GM04503 (cell line): ENCODE measurements at regions not wholly inside any gene's neighbourhood (a gene's known extent, or its start where the extent isn't known, plus 50 kb on each side); places are given as distances from the start of the nearest gene placed in this dataset.

Experiments used
- DNase-seq: peaks from one replicate; pipeline ENCODE4 v3.0.0-alpha.2; 2012; ENCODE audit warnings: low read depth

DNA sequence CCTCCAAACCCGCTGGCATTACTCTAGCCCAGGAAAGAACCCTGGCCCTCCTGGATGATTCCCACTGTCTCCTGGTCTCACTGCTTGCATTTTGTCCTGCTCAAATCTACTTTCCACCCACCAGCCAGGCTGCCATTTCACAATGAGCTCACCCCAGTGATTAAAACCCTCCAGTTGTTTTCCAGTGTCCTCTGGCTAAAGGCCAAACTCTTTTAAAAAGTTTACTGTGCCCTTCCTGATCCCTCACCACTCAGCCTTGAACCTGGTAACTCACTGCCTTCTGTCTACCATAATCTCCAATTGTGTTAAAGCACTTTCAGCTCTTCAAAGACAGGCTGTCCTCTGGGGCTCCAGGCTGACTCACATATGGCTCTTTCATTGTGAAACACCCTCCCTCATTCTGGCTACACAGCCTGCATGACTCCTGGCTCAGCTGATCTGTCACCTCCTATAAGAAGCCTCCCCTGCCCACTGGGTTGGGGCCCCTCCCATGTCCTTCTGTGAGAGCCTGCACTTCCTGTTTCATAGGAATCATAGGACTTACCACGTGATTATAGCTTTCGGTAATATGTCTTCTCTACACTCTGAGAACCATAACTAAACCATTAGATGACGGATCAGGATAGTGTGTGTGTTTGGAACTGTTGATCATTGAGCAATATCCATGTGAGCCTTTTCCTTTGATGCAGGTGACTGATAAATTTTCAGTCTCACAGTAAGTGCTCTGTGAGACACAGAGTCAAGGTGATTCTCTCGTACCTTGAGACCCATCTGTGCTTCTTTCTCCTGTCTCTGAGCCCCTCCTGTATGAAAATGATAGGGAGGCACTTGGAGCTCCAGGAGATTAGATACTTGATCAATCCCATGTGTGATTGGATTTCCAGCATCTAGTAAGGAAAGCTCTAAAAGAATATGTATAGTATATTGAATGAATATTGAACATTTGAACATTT lies 590.8 kb upstream of the ID2 start:
- peak; percentile 80 for DNase-seq

DNA sequence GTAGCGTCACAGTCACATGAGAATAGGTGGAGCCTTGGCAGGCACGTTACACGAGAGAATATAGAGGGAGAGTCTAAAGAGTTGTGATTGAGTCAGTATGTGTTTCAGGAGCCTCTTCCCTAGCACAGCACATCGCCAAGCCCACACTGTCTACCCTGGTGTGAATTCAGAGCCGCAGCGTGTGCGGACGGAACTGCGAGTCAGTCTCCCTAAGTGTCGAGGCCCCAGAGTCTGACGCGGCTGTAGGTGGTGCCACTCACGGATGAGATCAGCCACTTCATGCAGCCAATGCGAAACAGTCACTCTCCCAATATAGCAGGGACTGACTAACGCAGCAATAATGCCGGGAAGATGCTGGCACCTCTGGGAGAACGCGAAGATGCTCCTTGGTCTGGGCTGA lies 587.3 kb upstream of the ID2 start:
- no peak for DNase-seq

DNA sequence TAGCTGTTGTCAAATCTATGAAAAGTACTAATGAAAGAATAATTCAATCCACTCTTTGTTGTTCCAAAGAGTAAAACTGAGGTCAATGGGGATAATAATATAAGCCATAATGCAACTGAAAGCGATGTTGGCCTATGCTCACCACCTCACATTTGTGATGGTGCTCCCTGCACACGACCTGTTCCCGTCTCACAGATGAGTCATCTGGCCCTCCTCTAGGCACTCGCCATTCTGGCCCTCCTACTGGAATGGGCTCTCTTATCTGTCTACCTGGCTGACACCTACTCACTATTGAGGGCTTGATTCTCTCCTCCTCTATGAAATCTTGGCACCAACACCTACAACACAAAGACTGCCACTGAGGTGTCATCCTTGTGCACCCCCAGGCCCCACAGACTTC lies 585.9 kb upstream of the ID2 start:
- no peak for DNase-seq

DNA sequence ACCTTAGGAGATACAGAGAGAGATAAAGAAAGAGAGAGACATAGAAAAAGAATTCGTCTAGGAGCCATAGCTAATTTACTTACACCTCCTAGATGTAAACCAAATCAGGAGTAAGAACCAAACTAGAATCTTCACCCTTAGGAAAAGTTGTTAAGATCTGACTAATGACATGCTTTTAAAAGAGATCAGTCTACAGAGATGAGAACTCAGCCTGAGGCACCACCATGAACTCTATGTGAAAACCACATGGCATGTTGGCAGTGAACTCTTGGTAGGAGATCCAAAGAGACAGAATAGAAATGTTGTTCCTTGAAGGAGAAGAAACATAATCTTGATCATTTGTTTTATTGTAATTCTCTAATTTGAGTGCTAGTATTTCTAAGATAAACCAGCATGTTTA lies 585.4 kb upstream of the ID2 start:
- DNase-seq, result no peak

DNA sequence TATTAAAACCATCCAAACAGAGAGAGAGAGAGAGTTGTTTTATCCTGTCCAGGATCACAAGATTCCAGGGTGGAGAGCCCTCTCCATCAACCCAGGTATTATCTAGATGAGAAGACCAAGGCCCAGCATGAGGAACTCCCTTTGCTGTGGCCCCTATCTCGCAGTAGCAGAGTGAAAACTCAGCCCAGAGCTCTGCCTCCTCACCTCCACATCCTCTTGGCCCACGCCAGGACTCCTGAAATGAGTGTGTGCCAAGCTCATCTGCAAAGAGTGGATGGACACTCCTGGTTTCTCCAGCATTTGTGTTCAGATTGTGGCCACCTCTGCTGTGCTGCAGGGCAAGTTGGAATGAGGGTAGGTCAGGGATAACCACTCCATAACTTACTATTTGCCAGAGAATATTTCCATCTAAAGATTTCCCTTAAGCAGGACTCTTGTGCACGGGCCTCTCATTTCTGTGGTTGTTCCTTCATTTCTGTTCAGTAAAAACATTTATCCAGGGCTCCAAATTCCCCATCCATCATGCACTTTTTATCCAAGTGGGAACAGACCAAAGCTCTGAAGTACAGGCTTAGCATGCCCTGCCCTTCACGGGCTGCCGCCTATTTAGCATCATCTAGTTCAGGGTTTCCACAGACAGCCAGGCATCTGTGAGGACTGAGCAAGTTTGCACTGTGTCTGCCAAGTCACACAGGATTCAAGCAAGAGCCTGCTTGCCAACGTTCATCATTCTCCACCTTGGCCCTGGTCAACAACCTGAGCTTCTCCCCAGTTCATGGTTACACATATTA lies 583.2 kb upstream of the ID2 start:
- no peak for DNase-seq

DNA sequence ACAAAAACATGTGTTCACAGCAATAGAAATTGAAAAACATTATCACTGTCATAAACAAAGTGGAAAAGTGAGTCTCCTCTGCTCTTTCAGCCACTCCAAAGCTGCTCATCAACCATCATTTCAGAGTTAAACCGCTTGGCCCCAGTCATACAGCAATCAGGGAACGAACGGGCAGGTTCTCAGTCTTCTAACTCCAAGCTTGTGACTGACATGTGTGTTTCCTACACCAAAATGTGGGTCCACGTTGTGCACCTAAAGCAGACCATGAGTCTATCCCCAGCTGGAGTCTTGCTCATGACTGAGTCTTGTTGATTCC lies 582.6 kb upstream of the ID2 start:
- no peak for DNase-seq

DNA sequence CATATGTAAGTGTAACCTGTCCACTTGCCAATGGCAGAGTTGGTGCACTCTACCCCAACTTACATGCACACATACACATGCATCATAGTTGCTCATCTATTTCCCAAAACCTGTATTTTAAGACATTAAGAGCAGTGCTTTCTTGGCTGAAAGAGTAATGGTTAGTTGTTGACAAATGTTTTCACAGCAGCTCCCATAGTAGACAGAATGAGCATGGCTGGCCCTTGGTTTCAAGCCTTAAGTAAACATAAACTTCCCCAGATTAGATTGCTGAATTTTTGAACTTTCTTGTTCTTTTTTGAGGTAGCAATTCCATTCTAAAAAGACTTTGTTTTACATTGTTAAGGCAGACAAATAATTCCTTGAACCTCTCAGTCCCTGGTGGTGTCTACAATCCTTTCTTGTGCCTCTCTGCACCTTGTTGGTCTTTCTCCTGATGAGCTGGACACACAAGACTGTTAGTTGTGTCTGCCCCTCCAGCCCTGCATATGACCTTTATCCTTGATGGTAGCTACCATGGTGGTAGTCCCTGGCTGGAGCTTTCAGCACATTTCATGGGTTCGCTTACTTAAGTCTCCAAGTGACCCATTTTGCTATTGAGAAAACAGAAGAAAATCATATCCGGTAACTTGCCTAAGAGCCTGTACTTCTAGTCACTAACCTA lies 580.1 kb upstream of the ID2 start:
- DNase-seq, result no peak

DNA sequence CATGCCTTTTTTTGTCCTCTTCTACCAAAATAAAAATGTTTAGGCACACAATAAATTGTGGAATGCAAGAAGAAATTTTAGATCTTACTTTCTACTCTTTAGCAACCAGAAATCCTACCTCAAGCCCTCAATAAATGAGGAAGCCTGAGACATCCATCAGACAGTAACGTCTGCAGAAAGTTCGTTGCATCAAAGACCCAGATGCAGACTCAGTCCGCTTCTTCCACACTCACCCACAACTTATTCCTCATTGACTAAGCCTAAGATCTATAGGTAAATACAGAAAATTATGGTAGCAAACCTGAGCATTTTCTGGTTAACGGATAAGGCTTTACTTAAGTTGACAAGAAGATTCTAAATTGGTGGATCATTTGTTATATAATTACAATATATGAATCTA lies 579.4 kb upstream of the ID2 start:
- DNase-seq, result no peak

DNA sequence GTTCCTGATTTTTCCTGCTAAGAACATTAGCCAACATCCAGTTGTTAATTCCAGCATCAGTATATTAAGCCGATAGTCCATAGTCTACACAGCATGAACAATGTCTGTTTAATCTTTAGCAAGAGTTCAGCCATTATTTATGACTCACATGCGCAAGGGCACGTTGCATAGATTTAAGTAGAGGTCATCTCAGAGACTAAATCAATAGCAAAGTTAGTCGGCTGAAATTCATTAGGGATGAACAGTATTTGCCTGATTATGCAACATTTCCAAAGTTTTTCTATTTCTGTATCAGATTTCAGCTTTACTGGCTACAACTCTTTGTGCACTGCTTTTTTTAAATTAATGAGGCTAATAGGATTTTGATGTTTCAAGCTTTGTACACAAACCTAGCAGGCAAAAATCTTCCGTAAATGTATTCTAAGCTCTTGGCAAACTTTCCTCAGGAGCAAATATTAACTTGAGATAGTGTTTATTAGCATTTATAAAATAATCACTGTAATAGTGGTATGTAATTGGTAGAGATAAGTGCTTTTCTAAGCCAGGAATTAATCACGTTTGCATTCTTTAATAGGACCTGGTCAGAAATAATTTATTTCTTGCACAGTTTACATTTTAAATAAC lies 578.7 kb upstream of the ID2 start:
- DNase-seq, result no peak

DNA sequence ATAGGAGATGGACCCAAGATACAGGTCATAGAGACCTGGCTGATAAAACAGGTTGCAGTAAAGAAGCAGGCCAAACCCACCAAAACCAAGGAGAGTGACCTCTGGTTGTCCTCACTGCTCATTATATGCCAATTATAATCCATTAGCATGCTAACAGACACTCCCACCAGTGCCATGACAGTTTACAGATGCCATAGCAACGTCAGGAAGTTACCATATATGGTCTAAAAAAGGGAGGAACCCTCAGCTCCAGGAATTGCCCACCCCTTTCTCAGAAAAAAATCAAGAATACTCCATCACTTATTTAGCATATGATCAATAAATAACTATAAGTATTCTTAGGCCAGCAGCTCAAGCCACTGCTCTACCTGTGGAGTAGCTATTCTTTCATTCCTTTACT lies 574.7 kb upstream of the ID2 start:
- DNase-seq, result no peak

DNA sequence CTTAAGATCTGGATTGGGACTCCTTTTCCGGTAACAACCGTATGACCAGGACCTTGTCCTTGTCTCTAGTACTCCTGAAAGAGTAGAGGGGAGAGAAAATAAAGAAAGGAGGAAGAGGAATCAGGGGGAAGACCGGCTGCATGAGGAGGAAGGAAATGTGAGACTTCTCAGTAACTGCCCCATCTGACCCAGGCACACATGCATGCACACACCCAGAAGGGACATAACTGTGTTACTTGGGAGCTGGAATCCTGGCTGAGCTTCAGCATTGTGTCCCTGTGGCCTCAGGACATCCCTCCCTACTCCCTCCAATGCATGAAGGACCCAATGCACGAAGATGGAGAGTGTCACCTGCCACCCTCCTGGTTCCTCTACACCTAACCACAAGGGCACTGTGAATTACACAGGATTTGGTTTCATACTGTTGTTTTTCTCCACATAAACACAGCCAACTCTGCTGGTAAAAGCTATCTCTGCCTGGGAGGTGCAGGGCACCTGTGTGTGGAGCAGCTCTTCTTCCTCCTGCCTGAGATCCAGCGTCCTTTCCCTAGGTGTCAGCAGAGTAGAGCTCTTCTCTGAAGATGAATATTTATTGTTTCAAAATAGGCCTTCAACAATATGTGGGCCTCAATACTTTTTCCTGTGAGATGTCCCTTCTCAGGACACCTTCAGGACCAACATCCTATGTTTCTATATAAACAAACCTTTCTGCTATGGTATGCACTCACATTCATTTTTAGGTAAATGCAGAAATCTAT lies 574.1 kb upstream of the ID2 start:
- no peak for DNase-seq

DNA sequence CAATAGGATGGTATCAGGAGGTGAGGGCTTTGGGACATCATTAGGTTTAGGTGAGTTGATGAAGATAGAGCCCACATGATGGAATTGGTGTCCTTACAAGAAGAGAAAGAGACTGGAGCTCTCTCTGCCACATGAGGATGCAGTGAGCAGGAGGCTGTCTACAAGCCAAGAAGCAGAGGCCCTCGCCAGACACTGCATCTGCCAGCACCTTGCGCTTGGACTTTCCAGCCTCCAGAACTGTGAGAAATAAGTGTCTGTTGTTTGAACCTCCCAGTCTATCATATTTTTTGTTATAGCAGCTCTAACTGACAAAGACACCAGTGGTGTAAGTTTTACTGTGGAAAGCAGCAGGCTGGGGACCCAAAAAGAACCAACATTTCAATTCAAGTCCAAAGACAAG lies 571.1 kb upstream of the ID2 start:
- DNase-seq, result no peak

DNA sequence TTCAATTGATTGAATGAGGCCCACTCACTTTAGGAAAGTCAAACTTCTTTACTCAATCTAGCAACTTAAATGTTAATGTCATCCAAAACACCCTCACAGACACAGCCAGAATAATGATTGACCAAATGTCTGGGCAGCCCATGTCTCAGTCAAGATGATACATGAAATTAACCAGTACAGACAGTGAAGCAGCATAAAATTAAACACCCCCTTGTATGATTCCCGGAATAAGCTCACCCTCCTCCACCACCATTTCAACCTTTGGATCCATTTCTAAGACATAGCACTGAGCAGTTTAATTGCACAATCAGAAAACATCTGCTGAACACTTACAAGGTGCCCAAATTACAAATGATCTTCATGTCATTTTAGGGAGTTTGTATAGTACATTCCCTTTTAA lies 570.7 kb upstream of the ID2 start:
- no peak for DNase-seq

DNA sequence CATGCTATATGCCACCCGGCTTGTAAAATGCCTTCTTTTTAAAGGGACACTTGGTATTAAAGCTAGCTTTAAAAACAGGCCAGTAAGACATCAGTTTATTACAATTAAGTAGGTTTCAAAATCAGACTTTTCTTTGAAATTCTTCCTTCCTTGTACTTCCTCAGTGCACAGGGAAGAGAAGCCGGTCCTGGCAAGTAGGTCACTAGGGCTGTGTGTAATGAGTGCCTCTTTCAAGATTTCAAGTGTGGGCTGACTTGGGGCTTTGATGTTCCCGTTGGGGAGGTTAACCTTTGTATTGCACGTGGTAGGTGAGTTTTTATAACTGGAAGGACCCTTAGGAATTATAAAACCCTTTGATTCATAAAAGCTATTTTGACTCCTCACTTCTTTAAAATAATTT lies 566.4 kb upstream of the ID2 start:
- DNase-seq, result no peak

DNA sequence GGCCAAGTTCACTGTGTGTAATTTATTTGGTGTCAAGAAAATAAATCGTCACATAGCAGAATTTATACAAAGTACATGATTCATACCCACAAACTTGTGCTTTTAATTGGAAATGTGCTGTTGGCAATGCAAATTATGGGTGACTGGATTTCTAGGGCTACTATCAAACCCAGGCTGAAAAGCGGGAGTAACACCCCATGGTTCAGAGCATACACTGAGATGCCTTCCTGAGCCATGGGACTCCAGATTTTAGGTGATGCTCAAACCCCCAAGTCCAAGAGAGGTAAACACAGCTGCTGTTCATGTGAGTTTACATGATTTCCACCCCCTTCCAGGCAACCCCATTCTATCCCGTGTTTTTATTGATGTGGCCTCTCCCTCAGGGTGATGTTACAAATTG lies 565.9 kb upstream of the ID2 start:
- no peak for DNase-seq

DNA sequence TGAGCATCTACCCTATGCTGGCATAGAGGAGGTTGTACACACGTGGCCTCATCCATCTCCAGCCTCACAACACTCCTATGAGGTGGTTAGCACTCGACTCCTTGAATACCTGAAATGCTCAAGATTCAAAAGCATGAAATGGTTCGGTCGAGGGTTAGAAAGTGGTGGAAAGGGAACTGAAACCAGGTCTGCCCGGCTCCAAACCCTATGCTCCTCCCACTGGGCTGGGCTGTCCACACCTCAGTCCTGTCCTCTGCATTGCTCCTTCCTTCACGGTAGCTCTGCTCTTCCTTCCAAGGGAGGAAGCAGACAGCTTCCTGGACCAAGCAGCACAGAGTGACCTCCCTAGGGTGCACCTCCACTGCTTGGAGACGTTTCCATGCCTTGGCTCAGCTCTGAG lies 565.2 kb upstream of the ID2 start:
- no peak for DNase-seq

DNA sequence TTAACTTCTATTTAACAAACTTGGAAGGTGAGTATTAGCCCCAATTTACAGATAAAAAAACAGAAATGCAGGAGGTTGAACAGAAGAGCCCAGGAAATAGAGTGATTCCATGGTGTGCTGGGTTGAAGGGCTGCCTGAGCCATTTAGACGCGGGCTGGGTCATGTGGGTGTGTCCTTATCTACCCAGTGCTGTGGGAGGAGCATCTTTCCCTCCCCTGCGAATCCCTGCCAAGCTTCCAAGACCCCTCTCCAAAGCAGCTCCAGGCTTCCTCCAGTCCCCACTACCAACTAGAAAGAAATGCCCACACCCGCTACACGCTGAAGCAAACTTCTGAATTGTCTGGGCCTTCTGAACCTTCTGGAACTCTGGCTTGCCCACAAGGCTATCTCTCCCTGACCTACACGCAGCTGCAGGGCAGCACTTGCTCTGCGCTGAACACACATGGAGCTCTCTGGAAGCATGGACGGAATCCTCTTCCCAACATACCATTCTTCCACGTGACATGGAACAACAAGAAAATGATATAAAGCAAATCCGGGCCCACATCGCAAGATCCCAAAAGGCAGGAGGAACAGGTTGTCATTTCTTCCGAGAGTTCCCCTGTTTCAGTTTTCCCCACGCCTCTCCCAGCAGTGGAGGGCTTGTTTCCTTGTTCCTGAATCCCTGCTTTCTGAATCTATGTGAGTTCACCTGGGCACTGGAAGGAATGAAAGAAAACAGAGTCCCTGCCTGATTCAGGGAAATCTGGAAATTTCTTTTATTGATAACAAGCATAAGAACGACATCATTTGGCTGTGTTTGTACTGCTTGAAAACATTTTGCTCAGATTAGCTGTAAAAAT lies 562.7 kb upstream of the ID2 start:
- DNase-seq, result no peak

DNA sequence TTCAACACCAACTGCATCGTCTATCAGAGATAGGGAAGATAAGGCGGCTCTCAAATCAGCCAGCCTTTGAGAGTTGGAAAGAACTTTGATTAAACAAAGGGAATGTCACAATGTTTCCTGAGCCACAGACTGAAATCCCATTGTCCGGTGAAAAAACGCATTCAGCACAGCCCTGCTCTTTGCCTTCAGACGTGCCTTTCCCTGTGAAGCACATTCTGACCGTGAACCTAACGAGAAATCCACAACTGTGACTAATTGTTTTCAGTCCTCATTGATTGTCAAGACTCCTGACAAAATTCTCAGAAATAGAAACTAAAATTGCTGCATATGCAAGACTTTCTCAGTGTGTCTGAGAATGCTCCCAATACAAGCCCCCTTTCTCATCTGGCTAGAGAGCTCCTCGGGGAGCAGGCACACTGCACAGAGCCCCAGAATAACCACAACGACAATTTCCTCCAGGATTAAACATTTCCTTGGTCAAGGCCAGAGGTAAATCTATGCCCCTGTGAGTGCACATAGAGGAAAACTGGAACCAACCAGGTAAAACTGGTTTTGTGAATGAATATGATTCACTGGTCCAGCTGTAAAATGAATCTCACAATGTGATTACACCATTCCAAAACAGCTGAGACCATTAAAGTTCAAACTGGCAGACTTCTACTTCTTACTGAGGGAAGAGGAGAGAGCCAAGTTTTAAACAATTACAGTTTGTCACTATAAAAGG lies 561.9 kb upstream of the ID2 start:
- no peak for DNase-seq

DNA sequence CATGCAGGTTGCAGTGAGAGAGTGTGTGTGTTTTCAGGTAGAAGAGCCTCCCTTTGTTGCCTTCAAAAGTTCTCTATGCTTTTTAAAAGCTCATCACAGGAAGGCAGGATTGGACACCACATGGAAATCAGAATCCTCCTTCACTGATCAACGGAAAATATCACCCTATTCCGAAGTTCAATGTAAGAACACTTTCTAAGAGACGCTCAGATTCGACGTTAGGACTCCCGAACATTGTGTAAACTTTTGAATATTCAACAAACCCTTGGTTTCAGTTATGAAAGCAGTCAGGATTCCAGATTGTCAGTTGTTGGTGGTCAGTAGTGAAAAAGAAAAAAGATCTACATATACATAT lies 561.4 kb upstream of the ID2 start:
- no peak for DNase-seq
